HepG2 (cell line): ENCODE measurements at regions not wholly inside any gene's neighbourhood (a gene's known extent, or its start where the extent isn't known, plus 50 kb on each side); places are given as distances from the start of the nearest gene placed in this dataset.

Experiments used
- ATAC-seq: fragments of 200-7000 bp; cut with Tn5 transposase; 3 replicates; pipeline ENCODE4 v1.9.1; 2020; ENCODE audit warnings: mild to moderate bottlenecking, moderate library complexity
- BruUV-seq: library from RNA; stranded (reverse); fragments of 400-500 nt; replicated peaks from 2 replicates; lab custom pipeline; 2021; lab: Mats Ljungman, UMichigan
- CTCF ChIA-PET: fragments of 300-600 bp; formaldehyde crosslinking; extraction: SDS; loops from one replicate; lab custom pipeline; 2021; ENCODE audit warnings: low total read pairs, inconsistent platforms, low intra/inter-chr PET ratio; lab: Yijun Ruan, JAX
- POLR2A ChIA-PET: fragments of 350-600 bp; sonication (Branson Sonifier 250); formaldehyde crosslinking; loops from one replicate; lab custom pipeline; 2020; ENCODE audit warnings: antibody characterized with exemption, inconsistent platforms; lab: Yijun Ruan, JAX
- DNase-seq: peaks from one replicate; pipeline ENCODE4 v3.0.0-alpha.2; 2015; ENCODE audit warnings: low spot score
- FAIRE-seq: peaks from 3 replicates; lab custom pipeline; 2011; peaks lifted over from hg19 to GRCh38; lab: Jason Lieb, UNC
- H2AFZ ChIP-seq: one replicate; pipeline ENCODE4 v1.6.1; 2011; ENCODE audit warnings: low read length, inconsistent platforms
- H3K27ac ChIP-seq: fragments of 300-600 bp; 3 replicates; pipeline ENCODE4 v1.8.0; 2011; ENCODE audit warnings: mixed run types, mild to moderate bottlenecking, mixed read lengths, low read length, inconsistent platforms; ENCODE audit not compliant: insufficient read depth; ENCODE audit errors: extremely low read length
- H3K27me3 ChIP-seq, 2 experiments: fragments of 200-600 bp in 1 of 2; 2 replicates in 1 of 2; 3 replicates in 1 of 2; pipeline versions ENCODE4 v1.6.0 to v1.8.0; 2011; ENCODE audit warnings: low read length in 2 of 2, mild to moderate bottlenecking in 2 of 2, moderate library complexity in 2 of 2, inconsistent platforms in 1 of 2; ENCODE audit not compliant: insufficient read depth in 2 of 2, control insufficient read depth in 1 of 2
- H3K36me3 ChIP-seq, 2 experiments: fragments of 200-600 bp in 1 of 2; replicated peaks in 1 of 2; 2 replicates in 1 of 2; 3 replicates in 1 of 2; pipeline versions ENCODE4 v1.5.1 to v1.8.0; 2011; ENCODE audit warnings: low read length in 2 of 2, inconsistent platforms in 1 of 2; ENCODE audit not compliant: insufficient read depth in 2 of 2, control insufficient read depth in 1 of 2
- H3K4me1 ChIP-seq: 2 replicates; pipeline ENCODE4 v1.5.1; 2012; ENCODE audit warnings: low read length, inconsistent platforms; ENCODE audit not compliant: insufficient read depth
- H3K4me2 ChIP-seq: 2 replicates; pipeline ENCODE4 v1.6.0; 2011; ENCODE audit warnings: low read depth, low read length, inconsistent platforms
- H3K4me3 ChIP-seq, 3 experiments: fragments of 200-600 bp in 1 of 3; sonication (generic), shearing (Covaris generic) in 1 of 3; replicated peaks in 1 of 3; 2 replicates each; pipeline ENCODE4 v1.5.1; 2011 to 2016; ENCODE audit warnings: low read length in 3 of 3, inconsistent platforms in 2 of 3, low read depth in 2 of 3, mild to moderate bottlenecking in 2 of 3, control low read depth in 1 of 3, mixed read lengths in 1 of 3; ENCODE audit not compliant: insufficient read depth in 1 of 3
- H3K79me2 ChIP-seq: one replicate; pipeline ENCODE4 v1.6.1; 2011; ENCODE audit warnings: low read length, inconsistent platforms; ENCODE audit not compliant: insufficient read depth
- H3K9ac ChIP-seq: 2 replicates; pipeline ENCODE4 v1.6.0; 2011; ENCODE audit warnings: mild to moderate bottlenecking, low read depth, low read length, inconsistent platforms; ENCODE audit not compliant: insufficient read depth
- H3K9me3 ChIP-seq: 2 replicates; pipeline ENCODE4 v1.5.1; 2012; ENCODE audit warnings: mild to moderate bottlenecking, low read length
- H4K20me1 ChIP-seq: 2 replicates; pipeline ENCODE4 v1.6.0; 2011; ENCODE audit warnings: inconsistent platforms, mild to moderate bottlenecking, low read length, moderate library complexity; ENCODE audit not compliant: insufficient read depth
- ELF3 ChIP-seq: IDR thresholded peaks from 2 replicates; pipeline ENCODE4 v1.6.1; 2016; ENCODE audit warnings: missing genetic modification reagents, missing compliant biosample characterization
- HIVEP1 ChIP-seq: sonication (generic); formaldehyde crosslinking; IDR thresholded peaks from 2 replicates; pipeline ENCODE4 v1.4.0; 2020; ENCODE audit warnings: mild to moderate bottlenecking, missing genetic modification reagents
- NKX3-1 ChIP-seq: sonication (generic); formaldehyde crosslinking; IDR thresholded peaks from 2 replicates; pipeline ENCODE4 v1.5.0; 2020; ENCODE audit warnings: missing genetic modification reagents
- RARG ChIP-seq: sonication (generic); formaldehyde crosslinking; IDR thresholded peaks from 2 replicates; pipeline ENCODE4 v1.4.0; 2020; ENCODE audit warnings: low read depth, mild to moderate bottlenecking, missing genetic modification reagents
- ZFP1 ChIP-seq: IDR thresholded peaks from 2 replicates; pipeline ENCODE4 v1.6.1; 2016
- ZFP36L2 ChIP-seq: sonication (generic); formaldehyde crosslinking; IDR thresholded peaks from 2 replicates; pipeline ENCODE4 v1.4.0; 2020; ENCODE audit warnings: missing genetic modification reagents
- ZNF556 ChIP-seq: sonication (generic); formaldehyde crosslinking; IDR thresholded peaks from 2 replicates; pipeline ENCODE4 v1.4.0; 2020; ENCODE audit warnings: mild to moderate bottlenecking, missing genetic modification reagents, borderline replicate concordance
- ZNF598 ChIP-seq: sonication (generic); formaldehyde crosslinking; IDR thresholded peaks from 2 replicates; pipeline ENCODE4 v1.5.1; 2020; ENCODE audit warnings: mild to moderate bottlenecking, missing genetic modification reagents, borderline replicate concordance
- WGBS: methylation state at CpG from one replicate; pipeline ENCODE4 v1.1.6; 2017; ENCODE audit warnings: low lambda C conversion rate; 5-methylcytosine and 5-hydroxymethylcytosine counted together
- in situ Hi-C: cut with HindIII; loops from 2 replicates; pipeline ENCODE4 v1.10.0; 2017; ENCODE audit warnings: low pct_unique_long_range_greater_than_20kb; ENCODE audit not compliant: extremely low pct_ligation_motif_present
- intact Hi-C: fragments of 100-400 bp; cut with micrococcal nuclease; formaldehyde crosslinking; loops from one replicate; pipeline ENCODE4 v1.10.0; 2022; ENCODE audit not compliant: unreplicated experiment
- TF ChIP-seq, protein P1 (sequence below): sonication (generic); formaldehyde crosslinking; IDR thresholded peaks from 2 replicates; pipeline ENCODE4 v1.8.0; 2022; ENCODE audit warnings: mild to moderate bottlenecking, missing genetic modification reagents, borderline replicate concordance
- TF ChIP-seq, protein P2 (sequence below): sonication (generic); formaldehyde crosslinking; IDR thresholded peaks from 2 replicates; pipeline ENCODE4 v1.5.0; 2020; ENCODE audit warnings: missing genetic modification reagents, mild to moderate bottlenecking, borderline replicate concordance
- TF ChIP-seq, protein P3 (sequence below): sonication (generic); formaldehyde crosslinking; IDR thresholded peaks from 2 replicates; pipeline ENCODE4 v1.5.1; 2020; ENCODE audit warnings: missing genetic modification reagents, mild to moderate bottlenecking, borderline replicate concordance
- TF ChIP-seq, protein P4 (sequence below), 2 experiments: sonication (generic) in 1 of 2; formaldehyde crosslinking in 1 of 2; IDR thresholded peaks; 2 replicates each; pipeline versions ENCODE4 v1.4.0 to v1.6.1; 2016 to 2020; ENCODE audit warnings: borderline replicate concordance in 1 of 2, low read depth in 1 of 2, mild to moderate bottlenecking in 1 of 2, missing genetic modification reagents in 1 of 2
- TF ChIP-seq, protein P5 (sequence below): IDR thresholded peaks from 2 replicates; pipeline ENCODE4 v1.6.1; 2016; ENCODE audit warnings: control low read depth
- TF ChIP-seq, protein P6 (sequence below): sonication (generic); formaldehyde crosslinking; IDR thresholded peaks from 2 replicates; pipeline ENCODE4 v1.5.0; 2020; ENCODE audit warnings: mild to moderate bottlenecking, missing genetic modification reagents

DNA sequence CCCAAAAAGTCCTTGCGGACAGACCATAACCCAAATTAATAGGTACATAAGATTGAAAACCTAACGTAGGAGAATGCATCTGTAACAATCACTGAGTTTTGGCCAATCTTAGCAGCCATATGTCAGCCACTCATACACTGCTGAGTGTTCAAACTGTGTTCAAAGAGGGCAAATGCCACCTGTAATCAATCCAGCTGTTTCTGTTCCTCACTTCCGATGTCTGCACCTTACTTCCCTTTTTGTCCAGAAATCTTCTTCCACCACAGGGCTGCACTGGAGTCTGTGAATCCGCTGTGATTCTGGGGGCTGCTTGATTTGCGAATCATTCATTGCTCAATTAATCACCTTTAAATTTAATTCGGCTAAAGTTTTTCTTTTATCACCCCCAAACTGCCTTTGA is 263.9 kb downstream of the ICE1 start:
- in situ Hi-C loops = no loop called here
- H3K79me2 ChIP-seq = no peaks in the 10 kb centered on the region
- 33% methylated on average over 6 of the region's 6 CpGs for WGBS
- no peak overlapping the region for H3K4me2 ChIP-seq
- H2AFZ ChIP-seq = no peak overlapping the region
- no TSS peak for BruUV-seq
- POLR2A ChIA-PET = no interaction called here
- no peaks in the 10 kb centered on the region for H3K9me3 ChIP-seq
- no peaks in the 10 kb centered on the region for H4K20me1 ChIP-seq
- H3K9ac ChIP-seq = no peak overlapping the region
- CTCF ChIA-PET = no interaction called here
- no peaks in the 10 kb centered on the region for H3K36me3 ChIP-seq
- ATAC-seq (no peak), DNase-seq (no peak), FAIRE-seq (no peak)
- no peak overlapping the region for H3K27ac ChIP-seq
- intact Hi-C loops = no loop called here
- H3K4me3 ChIP-seq = no peak overlapping the region
- peaks cover 0 to 17% of the 10 kb centered on the region in 2 experiments; a peak in 2 of 5 replicates for H3K27me3 ChIP-seq
- H3K4me1 ChIP-seq = no peaks in the 10 kb centered on the region
- no peak for TF ChIP-seq ELF3 (CRISPR knock-in tag)
- TF ChIP-seq ZNF556 (CRISPR knock-in tag) = no peak
- no peak for TF ChIP-seq NKX3-1 (CRISPR knock-in tag)
- TF ChIP-seq, protein P1, sequence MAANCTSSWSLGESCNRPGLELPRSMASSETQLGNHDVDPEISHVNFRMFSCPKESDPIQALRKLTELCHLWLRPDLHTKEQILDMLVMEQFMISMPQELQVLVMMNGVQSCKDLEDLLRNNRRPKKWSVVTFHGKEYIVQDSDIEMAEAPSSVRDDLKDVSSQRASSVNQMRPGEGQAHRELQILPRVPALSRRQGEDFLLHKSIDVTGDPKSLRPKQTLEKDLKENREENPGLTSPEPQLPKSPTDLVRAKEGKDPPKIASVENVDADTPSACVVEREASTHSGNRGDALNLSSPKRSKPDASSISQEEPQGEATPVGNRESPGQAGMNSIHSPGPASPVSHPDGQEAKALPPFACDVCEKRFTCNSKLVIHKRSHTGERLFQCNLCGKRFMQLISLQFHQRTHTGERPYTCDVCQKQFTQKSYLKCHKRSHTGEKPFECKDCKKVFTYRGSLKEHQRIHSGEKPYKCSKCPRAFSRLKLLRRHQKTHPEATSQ (CRISPR knock-in tag) = no peak
- no peak for TF ChIP-seq ZFP36L2 (CRISPR knock-in tag)
- TF ChIP-seq ZFP1 = no peak
- TF ChIP-seq, protein P2, sequence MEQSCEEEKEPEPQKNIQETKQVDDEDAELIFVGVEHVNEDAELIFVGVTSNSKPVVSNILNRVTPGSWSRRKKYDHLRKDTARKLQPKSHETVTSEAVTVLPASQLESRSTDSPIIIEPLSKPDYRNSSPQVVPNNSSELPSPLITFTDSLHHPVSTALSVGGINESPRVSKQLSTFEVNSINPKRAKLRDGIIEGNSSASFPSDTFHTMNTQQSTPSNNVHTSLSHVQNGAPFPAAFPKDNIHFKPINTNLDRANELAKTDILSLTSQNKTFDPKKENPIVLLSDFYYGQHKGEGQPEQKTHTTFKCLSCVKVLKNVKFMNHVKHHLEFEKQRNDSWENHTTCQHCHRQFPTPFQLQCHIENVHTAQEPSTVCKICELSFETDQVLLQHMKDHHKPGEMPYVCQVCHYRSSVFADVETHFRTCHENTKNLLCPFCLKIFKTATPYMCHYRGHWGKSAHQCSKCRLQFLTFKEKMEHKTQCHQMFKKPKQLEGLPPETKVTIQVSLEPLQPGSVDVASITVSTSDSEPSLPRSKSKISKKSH (CRISPR knock-in tag) = no peak
- TF ChIP-seq, protein P3, sequence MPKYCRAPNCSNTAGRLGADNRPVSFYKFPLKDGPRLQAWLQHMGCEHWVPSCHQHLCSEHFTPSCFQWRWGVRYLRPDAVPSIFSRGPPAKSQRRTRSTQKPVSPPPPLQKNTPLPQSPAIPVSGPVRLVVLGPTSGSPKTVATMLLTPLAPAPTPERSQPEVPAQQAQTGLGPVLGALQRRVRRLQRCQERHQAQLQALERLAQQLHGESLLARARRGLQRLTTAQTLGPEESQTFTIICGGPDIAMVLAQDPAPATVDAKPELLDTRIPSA (CRISPR knock-in tag) = no peak
- TF ChIP-seq HIVEP1 (CRISPR knock-in tag) = no peak
- TF ChIP-seq, protein P4, sequence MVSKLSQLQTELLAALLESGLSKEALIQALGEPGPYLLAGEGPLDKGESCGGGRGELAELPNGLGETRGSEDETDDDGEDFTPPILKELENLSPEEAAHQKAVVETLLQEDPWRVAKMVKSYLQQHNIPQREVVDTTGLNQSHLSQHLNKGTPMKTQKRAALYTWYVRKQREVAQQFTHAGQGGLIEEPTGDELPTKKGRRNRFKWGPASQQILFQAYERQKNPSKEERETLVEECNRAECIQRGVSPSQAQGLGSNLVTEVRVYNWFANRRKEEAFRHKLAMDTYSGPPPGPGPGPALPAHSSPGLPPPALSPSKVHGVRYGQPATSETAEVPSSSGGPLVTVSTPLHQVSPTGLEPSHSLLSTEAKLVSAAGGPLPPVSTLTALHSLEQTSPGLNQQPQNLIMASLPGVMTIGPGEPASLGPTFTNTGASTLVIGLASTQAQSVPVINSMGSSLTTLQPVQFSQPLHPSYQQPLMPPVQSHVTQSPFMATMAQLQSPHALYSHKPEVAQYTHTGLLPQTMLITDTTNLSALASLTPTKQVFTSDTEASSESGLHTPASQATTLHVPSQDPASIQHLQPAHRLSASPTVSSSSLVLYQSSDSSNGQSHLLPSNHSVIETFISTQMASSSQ (IDR thresholded peaks at IDR 0.05; ENCODE audit: low read depth) = no peak
- TF ChIP-seq, protein P4 (CRISPR knock-in tag; IDR thresholded peaks at IDR 0.05; ENCODE audit: borderline replicate concordance) = no peak
- TF ChIP-seq ZNF598 (CRISPR knock-in tag) = no peak
- TF ChIP-seq RARG (CRISPR knock-in tag) = no peak
- TF ChIP-seq, protein P5, sequence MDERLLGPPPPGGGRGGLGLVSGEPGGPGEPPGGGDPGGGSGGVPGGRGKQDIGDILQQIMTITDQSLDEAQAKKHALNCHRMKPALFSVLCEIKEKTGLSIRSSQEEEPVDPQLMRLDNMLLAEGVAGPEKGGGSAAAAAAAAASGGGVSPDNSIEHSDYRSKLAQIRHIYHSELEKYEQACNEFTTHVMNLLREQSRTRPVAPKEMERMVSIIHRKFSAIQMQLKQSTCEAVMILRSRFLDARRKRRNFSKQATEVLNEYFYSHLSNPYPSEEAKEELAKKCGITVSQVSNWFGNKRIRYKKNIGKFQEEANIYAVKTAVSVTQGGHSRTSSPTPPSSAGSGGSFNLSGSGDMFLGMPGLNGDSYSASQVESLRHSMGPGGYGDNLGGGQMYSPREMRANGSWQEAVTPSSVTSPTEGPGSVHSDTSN (CRISPR knock-in tag) = no peak
- TF ChIP-seq, protein P6, sequence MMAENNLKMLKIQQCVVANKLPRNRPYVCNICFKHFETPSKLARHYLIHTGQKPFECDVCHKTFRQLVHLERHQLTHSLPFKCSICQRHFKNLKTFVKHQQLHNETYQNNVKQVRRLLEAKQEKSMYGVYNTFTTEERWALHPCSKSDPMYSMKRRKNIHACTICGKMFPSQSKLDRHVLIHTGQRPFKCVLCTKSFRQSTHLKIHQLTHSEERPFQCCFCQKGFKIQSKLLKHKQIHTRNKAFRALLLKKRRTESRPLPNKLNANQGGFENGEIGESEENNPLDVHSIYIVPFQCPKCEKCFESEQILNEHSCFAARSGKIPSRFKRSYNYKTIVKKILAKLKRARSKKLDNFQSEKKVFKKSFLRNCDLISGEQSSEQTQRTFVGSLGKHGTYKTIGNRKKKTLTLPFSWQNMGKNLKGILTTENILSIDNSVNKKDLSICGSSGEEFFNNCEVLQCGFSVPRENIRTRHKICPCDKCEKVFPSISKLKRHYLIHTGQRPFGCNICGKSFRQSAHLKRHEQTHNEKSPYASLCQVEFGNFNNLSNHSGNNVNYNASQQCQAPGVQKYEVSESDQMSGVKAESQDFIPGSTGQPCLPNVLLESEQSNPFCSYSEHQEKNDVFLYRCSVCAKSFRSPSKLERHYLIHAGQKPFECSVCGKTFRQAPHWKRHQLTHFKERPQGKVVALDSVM = no peak
